HG02642 (cell line): ENCODE measurements at regions not wholly inside any gene's neighbourhood (a gene's known extent, or its start where the extent isn't known, plus 50 kb on each side); places are given as distances from the start of the nearest gene placed in this dataset.
"Not testable (repeated sequence)": the region's sequence is repeated elsewhere in the genome, so short reads cannot be mapped to it uniquely, and the experiment has no call there.

ENCODE experiments used
- ATAC-seq: cut with Tn5 transposase; IDR thresholded peaks from one replicate; pipeline ENCODE4 v1.9.1; 2021; ENCODE audit warnings: mild to moderate bottlenecking; ENCODE audit not compliant: unreplicated experiment, poor library complexity

- not testable (repeated sequence) for ATAC-seq
Observed at GRCh38 chr4:27075603-27076002, 215.0 kb downstream of the STIM2 start.

- ATAC-seq = no peak
Observed at GRCh38 chr4:27078934-27079455, 218.4 kb downstream of the STIM2 start.

- peak; percentile 74 for ATAC-seq
Observed at GRCh38 chr4:27081675-27082586, 221.3 kb downstream of the STIM2 start.

GRCh38 chr4:27082776-27083175, 222.1 kb downstream of the STIM2 start:
- ATAC-seq = no peak

GRCh38 chr4:27084685-27085361, 224.2 kb downstream of the STIM2 start:
- no peak for ATAC-seq

- no peak for ATAC-seq
Observed at GRCh38 chr4:27085396-27085795, 224.8 kb downstream of the STIM2 start.

GRCh38 chr4:27087306-27088045, 226.8 kb downstream of the STIM2 start:
- no peak for ATAC-seq

- ATAC-seq = no peak
Observed at GRCh38 chr4:27088491-27088890, 227.8 kb downstream of the STIM2 start.

GRCh38 chr4:27089186-27089585, 228.5 kb downstream of the STIM2 start:
- no peak for ATAC-seq

GRCh38 chr4:27090406-27090805, 229.8 kb downstream of the STIM2 start:
- ATAC-seq = no peak

- ATAC-seq = no peak
Observed at GRCh38 chr4:27094224-27094623, 233.6 kb downstream of the STIM2 start.

- ATAC-seq = no peak
Observed at GRCh38 chr4:27094783-27095182, 234.1 kb downstream of the STIM2 start.

- no peak for ATAC-seq
Observed at GRCh38 chr4:27096142-27096824, 235.6 kb downstream of the STIM2 start.

GRCh38 chr4:27098034-27098433, 237.4 kb downstream of the STIM2 start:
- ATAC-seq = no peak

- no peak for ATAC-seq
Observed at GRCh38 chr4:27100713-27101112, 240.1 kb downstream of the STIM2 start.

GRCh38 chr4:27101126-27101525, 240.5 kb downstream of the STIM2 start:
- no peak for ATAC-seq

- no peak for ATAC-seq
Observed at GRCh38 chr4:27101561-27101960, 240.9 kb downstream of the STIM2 start.

GRCh38 chr4:27111627-27112026, 251.0 kb downstream of the STIM2 start:
- ATAC-seq = no peak

GRCh38 chr4:27112587-27112986, 251.9 kb downstream of the STIM2 start:
- no peak for ATAC-seq

- no peak for ATAC-seq
Observed at GRCh38 chr4:27115221-27115620, 254.6 kb downstream of the STIM2 start.
